ENCODE measurements at regions not wholly inside any gene's neighbourhood (a gene's known extent, or its start where the extent isn't known, plus 50 kb on each side); places are given as distances from the start of the nearest gene placed in this dataset.

GRCh38 chr4:26058537-26058936 lies 144.5 kb downstream of the SMIM20 start:
- H2BK20ac ChIP-seq (ENCODE audit: low read length): no peak overlapping the region
- H3K4ac ChIP-seq (replicated peaks; ENCODE audit: insufficient read length, low read depth, low read length): no peak overlapping the region
- no peak overlapping the region for H3K4me3 ChIP-seq (ENCODE audit: extremely low read depth in 1 of 4, insufficient read depth in 2 of 4, low read depth in 3 of 4, low read length in 4 of 4)
- H3K23me2 ChIP-seq (ENCODE audit: low read depth, low read length): no peaks in the 10 kb centered on the region; the same call in 1 of the 2 replicates
- no peak overlapping the region for H4K8ac ChIP-seq (ENCODE audit: extremely low read depth, insufficient read depth, low read length)
- no peak overlapping the region for H3K14ac ChIP-seq (ENCODE audit: insufficient read length)
- ChIA-PET POLR2A (ENCODE audit: partially characterized antibody) (interaction anchor here (1.8 kb wide), 1 partner anchor 29 kb away, joined by 8 read pairs; no protein-coding TSS in a partner anchor), CTCF (ENCODE audit: partially characterized antibody) (interaction anchor here (0.7 to 3.0 kb wide), 9 partner anchors 9 to 403 kb away, joined by 3 to 26 read pairs (median 4); no protein-coding TSS in a partner anchor)
- H2AFZ ChIP-seq (ENCODE audit: low read length): no peak overlapping the region
- no peak for FAIRE-seq
- DNase-seq (ENCODE audit: low read depth in 1 of 2, low spot score in 2 of 2): no peak
- 90% methylated on average over 7 of the region's 7 CpGs; no CpG with 5 or more reads in 1 of the 2 experiments for WGBS, 2 experiments (ENCODE audit: extremely low coverage in 1 of 2, insufficient coverage in 1 of 2, insufficient read length in 1 of 2, insufficient replicate concordance in 2 of 2, low coverage in 1 of 2, low lambda C conversion rate in 2 of 2, missing lambda C conversion rate in 1 of 2)
- no peak overlapping the region for H4K5ac ChIP-seq (ENCODE audit: insufficient read length, low read depth, low read length)
- no peak overlapping the region for H2BK15ac ChIP-seq (ENCODE audit: low read length)
- no peak overlapping the region for H3K27ac ChIP-seq (ENCODE audit: low read depth, low read length)
- H3K9ac ChIP-seq (replicated peaks in 1 of 4; ENCODE audit: extremely low read depth in 1 of 4, low read depth in 3 of 4, low read length in 3 of 4): no peak overlapping the region
- no peak overlapping the region for H2BK12ac ChIP-seq (ENCODE audit: low read depth, low read length)
- no peak overlapping the region for H3K18ac ChIP-seq (ENCODE audit: extremely low read depth, low read length)
- H3K79me1 ChIP-seq (ENCODE audit: low read depth, low read length): no peaks in the 10 kb centered on the region; the same call in 1 of the 2 replicates
- no peak overlapping the region for H3K56ac ChIP-seq (replicated peaks; ENCODE audit: insufficient read length, low read depth, low read length)
- no peaks in the 10 kb centered on the region for H3K36me3 ChIP-seq (ENCODE audit: control insufficient read depth in 2 of 4, insufficient read depth in 4 of 4, low read length in 3 of 4)
- no peak overlapping the region for H2BK5ac ChIP-seq (ENCODE audit: low read depth, low read length)
- no peaks in the 10 kb centered on the region for H4K20me1 ChIP-seq (replicated peaks in 1 of 2; ENCODE audit: control insufficient read depth in 1 of 2, insufficient read depth in 2 of 2, low read length in 2 of 2)
- H3K23ac ChIP-seq (ENCODE audit: insufficient read length): no peak overlapping the region
- no peaks in the 10 kb centered on the region for H3K9me3 ChIP-seq (ENCODE audit: insufficient read depth in 2 of 2, low read depth in 1 of 2, low read length in 1 of 2)
- no peaks in the 10 kb centered on the region for H3K79me2 ChIP-seq (ENCODE audit: control insufficient read depth in 1 of 2, insufficient read depth in 2 of 2, low read length in 2 of 2)
- no peaks in the 10 kb centered on the region for H3K27me3 ChIP-seq (replicated peaks in 1 of 4; ENCODE audit: control insufficient read depth in 3 of 4, extremely low read depth in 1 of 4, insufficient read depth in 3 of 4, low read length in 3 of 4)
- no peak overlapping the region for H2BK120ac ChIP-seq (replicated peaks; ENCODE audit: low read depth, low read length)
- no peak overlapping the region for H2AK5ac ChIP-seq (ENCODE audit: low read depth, low read length)
- H4K91ac ChIP-seq (replicated peaks; ENCODE audit: insufficient read length, low read length): no peak overlapping the region
- H3K4me2 ChIP-seq (ENCODE audit: insufficient read depth in 1 of 2, low read depth in 2 of 2, low read length in 2 of 2): no peak overlapping the region
- no peaks in the 10 kb centered on the region for H3K4me1 ChIP-seq (replicated peaks in 1 of 4; ENCODE audit: control insufficient read depth in 3 of 4, insufficient read depth in 4 of 4, low read length in 3 of 4)
- no peak for TF ChIP-seq GTF2F1 (IDR thresholded peaks at IDR 0.05; ENCODE audit: borderline replicate concordance, low read depth, low read length)
- TF ChIP-seq HDAC6 (IDR thresholded peaks at IDR 0.05; ENCODE audit: low read depth, low read length): no peak
- no peak for TF ChIP-seq TAF7 (optimal IDR thresholded peaks at IDR 0.05; ENCODE audit: borderline replicate concordance, low read depth, low read length)
- no peak for TF ChIP-seq BRCA1 (IDR thresholded peaks at IDR 0.05; ENCODE audit: low read depth, low read length)
- no peak for TF ChIP-seq ZNF274 (IDR thresholded peaks at IDR 0.05; ENCODE audit: borderline replicate concordance, extremely low read depth, low read length)
- TF ChIP-seq RAD21 (IDR thresholded peaks at IDR 0.05 in 1 of 2, conservative IDR thresholded peaks at IDR 0.05 in 1 of 2; ENCODE audit: low read depth in 2 of 2, low read length in 2 of 2): no peak
- no peak for TF ChIP-seq FOSL1 (IDR thresholded peaks at IDR 0.05; ENCODE audit: insufficient read depth, low read depth, low read length)
- no peak for TF ChIP-seq TEAD4 (IDR thresholded peaks at IDR 0.05; ENCODE audit: low read depth, low read length)
- TF ChIP-seq POU5F1 (IDR thresholded peaks at IDR 0.05; ENCODE audit: low read depth, low read length): no peak
- no peak for TF ChIP-seq KDM4A (IDR thresholded peaks at IDR 0.05; ENCODE audit: low read depth, low read length, severe bottlenecking)
- no peak for TF ChIP-seq HDAC2 (IDR thresholded peaks at IDR 0.05; ENCODE audit: borderline replicate concordance in 1 of 2, low read depth in 2 of 2, low read length in 2 of 2)
- no peak for TF ChIP-seq RFX5 (IDR thresholded peaks at IDR 0.05; ENCODE audit: borderline replicate concordance, low read depth, low read length)
- TF ChIP-seq KDM5A (IDR thresholded peaks at IDR 0.05; ENCODE audit: low read length): no peak
- TF ChIP-seq BACH1 (IDR thresholded peaks at IDR 0.05; ENCODE audit: low read length): no peak
- no peak for TF ChIP-seq JUND (IDR thresholded peaks at IDR 0.05; ENCODE audit: low read length)

Measured in H1 (cell line).